RPMI7951 (cell line): ENCODE measurements at regions not wholly inside any gene's neighbourhood (a gene's known extent, or its start where the extent isn't known, plus 50 kb on each side); places are given as distances from the start of the nearest gene placed in this dataset.
"Not testable (repeated sequence)": the region's sequence is repeated elsewhere in the genome, so short reads cannot be mapped to it uniquely, and the experiment has no call there.

Experiments used
- DNase-seq: peaks from one replicate; pipeline ENCODE4 v3.0.0-alpha.2; 2012; ENCODE audit warnings: low read depth

GRCh38 chr2:219726916-219727315, 99.5 kb downstream of the SLC4A3 start:
- peak; percentile 34 for DNase-seq

DNA sequence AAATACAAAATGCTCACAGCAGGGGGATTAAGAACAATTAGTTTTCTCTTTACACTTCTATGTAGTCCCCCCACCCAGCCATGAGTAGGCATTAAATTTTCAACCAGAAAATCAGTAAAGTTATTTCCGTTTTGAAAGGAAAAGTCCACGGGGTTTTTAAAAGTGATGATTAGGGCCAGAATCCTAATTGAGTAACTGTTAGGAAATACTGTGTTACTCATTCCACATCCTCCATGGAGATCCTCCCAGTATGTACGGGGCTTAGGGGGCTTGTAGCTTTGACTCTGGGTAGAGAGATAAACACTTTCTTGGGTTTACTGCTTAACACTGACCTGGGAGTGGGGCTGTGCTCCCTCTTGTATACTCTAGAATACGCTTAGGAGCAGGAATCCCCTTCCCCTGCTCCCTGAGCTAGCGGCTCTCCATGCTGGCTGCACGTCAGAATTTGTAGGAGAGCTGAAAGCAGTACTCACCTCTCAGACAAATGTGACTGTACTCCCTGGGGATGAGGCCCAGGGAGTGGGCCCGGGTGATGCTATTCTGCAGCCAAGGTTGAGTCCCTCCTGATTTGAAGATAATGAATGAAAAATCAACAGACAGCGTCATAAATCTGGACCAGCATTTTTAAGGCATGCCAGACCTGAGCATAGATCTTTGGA, 100.5 kb downstream of the SLC4A3 start:
- no peak for DNase-seq

DNA sequence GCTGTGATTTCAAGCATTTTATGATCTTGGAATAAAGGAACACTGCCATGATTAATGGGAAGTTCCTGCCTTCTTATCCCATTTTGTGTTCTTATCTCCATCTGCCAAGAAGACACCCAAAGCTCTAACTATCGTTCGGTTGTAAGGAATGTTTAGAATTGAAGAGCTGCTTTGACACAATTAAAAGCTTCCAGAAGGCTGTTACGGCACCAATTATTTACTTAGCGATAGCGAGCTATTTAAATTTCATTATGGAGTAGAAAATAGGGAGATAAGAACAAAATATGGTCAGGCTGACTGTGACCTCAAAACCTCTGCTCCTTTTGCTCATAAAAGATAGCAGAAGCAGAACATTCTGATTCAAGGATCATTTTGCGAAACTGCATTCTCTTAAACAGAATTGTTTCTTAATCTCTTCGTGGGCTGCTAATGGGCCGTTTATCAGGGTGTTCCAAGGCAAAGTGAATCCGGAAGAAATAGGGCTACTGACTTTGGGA, 101.6 kb downstream of the SLC4A3 start:
- DNase-seq, result no peak

GRCh38 chr2:219731173-219731572, 103.7 kb downstream of the SLC4A3 start:
- no peak for DNase-seq

DNA sequence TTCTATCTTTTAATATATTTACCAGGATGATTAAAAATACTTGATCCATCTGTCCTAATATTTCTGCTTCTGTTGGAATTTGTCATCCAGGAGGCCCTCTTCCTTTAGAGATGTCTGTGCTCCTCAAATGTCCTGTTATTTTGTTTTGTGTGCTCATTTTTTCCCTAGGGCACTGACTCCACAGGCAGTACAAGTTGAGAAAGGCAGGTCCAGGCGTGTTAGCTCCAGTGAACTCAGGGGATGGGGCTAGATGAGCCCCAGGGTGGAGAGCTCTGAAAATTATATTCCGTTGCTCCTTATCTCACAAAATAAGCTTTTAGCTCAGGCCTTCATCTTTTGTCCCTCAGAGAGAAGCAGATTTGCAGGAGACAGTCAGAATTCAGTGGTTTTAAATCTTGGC, 105.7 kb downstream of the SLC4A3 start:
- DNase-seq, result no peak

- no peak for DNase-seq
Observed at GRCh38 chr2:219733746-219734145, 106.3 kb downstream of the SLC4A3 start.

DNA sequence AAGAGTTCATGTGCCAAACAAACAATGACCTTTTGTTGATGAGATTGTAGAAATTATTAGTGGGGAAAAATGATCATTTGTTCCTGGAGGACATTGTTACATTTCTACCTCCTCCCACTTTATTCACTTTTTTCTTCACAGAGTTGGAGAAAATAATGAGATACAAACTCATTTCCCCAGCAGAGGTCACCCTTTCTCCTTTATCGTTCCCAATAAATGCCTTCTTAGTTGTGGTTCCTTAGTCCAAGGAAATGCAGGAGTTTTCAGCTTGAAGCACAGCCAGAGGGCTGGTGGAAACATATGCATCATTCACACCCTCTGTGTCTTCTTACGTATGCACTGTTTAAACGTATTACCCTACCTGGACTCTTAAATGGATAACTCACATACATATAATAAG, 108.8 kb downstream of the SLC4A3 start:
- DNase-seq, result peak; percentile 72

- DNase-seq, result peak; percentile 47
Observed at GRCh38 chr2:219737270-219737691, 109.9 kb downstream of the SLC4A3 start.

- DNase-seq, result no peak
Observed at GRCh38 chr2:219739066-219739465, 111.6 kb downstream of the SLC4A3 start.

- DNase-seq, result no peak
Observed at GRCh38 chr2:219739866-219740440, 112.5 kb downstream of the SLC4A3 start.

DNA sequence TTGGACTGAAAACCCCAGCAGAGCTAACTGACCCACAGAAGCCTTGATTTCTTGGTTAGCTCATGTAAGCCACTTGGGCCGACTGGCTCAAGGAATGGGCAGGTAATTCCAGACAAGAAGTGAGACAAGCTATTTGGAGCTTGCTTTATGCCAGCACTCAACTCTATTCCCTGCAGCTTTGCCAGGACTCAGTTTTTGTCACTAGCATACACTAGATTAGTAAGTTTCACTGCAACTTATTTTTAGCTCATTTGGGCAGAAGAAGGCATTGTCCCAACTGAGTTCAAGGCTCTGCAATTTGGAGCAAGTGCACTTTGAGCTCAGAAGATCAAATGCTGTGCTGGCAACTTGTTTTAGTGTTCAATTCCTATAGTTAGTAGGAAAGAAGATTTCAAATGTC, 116.1 kb downstream of the SLC4A3 start:
- DNase-seq, result no peak

DNA sequence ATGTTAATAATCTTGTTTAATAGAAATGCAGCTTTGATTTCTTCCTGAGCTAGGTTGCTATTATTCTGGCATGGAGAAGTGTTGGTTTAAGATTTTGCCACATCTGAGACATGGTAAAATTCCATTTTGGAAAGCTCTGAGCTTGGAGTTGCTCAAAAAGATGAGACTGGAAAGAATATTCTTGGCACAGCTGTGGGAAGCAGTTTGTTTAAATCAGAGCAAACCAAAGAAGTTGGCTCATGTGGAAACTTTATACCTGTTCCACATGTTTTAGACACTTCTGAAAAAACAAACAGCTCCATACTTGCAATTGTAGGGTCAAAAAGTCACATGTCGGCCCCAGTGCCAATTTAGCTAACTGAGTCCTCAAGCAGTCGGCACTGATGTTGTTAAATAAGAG, 116.6 kb downstream of the SLC4A3 start:
- DNase-seq, result no peak

DNA sequence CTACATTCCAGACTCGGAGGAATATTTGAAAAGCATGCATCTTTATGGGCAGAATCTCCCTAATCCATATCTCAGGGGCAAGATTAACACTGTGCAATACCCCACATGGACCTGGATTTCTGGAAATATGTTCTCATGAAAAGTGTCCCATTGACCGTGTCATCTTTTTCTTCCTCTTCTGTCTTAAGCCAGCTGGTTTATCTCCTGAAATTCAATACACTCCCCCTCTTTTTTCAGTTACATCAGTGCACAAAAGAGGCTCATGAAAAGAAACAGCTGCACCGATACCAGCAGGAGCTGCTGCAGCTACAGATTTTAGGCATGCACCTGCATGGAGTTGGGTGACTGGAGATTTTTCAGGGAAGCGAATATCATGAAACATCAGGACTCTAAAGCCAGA, 117.2 kb downstream of the SLC4A3 start:
- no peak for DNase-seq

GRCh38 chr2:219747637-219748036, 120.2 kb downstream of the SLC4A3 start:
- DNase-seq, result no peak

DNA sequence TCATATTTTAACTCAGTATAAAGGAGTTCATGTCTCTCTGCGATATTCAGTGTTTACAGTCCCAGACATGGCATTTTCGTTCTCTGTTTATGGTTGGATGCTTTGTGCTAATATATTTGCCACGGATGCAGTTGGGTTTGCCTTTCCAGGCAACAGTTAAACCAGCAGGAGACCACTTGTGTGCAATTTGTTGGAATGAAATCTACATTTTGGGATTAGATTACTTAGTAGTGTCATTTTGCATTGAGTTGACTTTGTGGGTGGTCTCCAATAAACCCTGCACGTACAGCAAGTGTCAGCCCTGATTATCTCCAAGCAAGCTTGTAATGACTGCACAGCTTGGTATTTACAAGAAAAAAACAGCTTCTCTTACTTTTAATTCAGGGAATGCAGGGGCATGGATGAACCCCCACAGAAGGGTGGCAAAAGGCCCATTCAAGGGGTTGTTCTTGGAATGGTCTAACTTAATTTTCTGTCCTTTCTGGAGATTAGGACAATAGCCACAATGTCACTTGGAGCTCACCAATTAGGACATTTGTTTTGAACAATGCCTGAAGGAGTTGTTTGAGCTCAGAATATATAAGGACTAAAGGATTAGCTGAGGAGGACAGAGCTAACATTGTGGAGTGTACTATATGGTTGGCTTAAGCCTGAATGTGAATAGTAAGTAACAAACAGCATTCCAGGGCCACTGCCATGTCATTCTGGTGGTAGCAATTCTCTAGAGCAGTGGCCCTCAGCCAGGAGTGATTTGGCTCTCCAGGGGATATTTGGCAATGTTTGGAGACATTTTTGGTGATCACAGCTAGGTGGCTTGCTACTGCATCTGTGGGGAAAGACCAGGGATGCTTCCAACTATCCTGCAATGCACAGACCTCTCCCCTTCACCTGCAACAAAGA, 121.5 kb downstream of the SLC4A3 start:
- no peak for DNase-seq

GRCh38 chr2:219751121-219751520, 123.7 kb downstream of the SLC4A3 start:
- DNase-seq, result not testable (repeated sequence)

DNA sequence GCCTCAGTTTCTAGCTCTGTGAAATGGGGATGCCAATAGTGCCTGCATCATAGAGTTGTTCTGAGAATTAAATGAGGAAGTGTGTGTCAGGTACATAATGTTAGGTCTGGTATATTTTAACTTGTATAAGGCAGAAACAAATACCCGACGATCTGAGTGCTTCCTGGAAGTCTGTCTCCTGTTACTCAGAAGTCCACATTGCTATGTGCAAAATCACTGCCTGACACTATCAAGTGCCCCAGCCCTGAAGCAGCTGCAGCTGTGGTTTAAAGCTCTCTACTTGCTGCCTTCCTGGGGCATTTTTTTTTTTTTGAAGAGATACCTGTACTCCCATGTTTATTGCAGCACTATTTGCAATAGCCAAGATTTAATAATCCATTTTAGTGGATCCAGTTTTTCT, 125.3 kb downstream of the SLC4A3 start:
- DNase-seq, result no peak

GRCh38 chr2:219758907-219759680, 131.7 kb downstream of the SLC4A3 start:
- no peak for DNase-seq

GRCh38 chr2:219759801-219760200, 132.4 kb downstream of the SLC4A3 start:
- DNase-seq, result no peak

- peak; percentile 3 for DNase-seq
Observed at GRCh38 chr2:219765231-219765911, 137.9 kb downstream of the SLC4A3 start.

GRCh38 chr2:219766658-219767057, 139.2 kb downstream of the SLC4A3 start:
- no peak for DNase-seq
